Naive thymus-derived CD8-positive, alpha-beta T cell (primary cell): ENCODE measurements at regions not wholly inside any gene's neighbourhood (a gene's known extent, or its start where the extent isn't known, plus 50 kb on each side); places are given as distances from the start of the nearest gene placed in this dataset.

ENCODE experiments used
- ATAC-seq, 2 donors: fragments of 150-1000 bp; cut with Tn5 transposase in 1 of 2; sonication (Bioruptor Pico), chemical (Tn5 transposase) in 1 of 2; 1 replicate in 1 of 2; 2 replicates in 1 of 2; pipeline ENCODE4 v1.10.0; 2021; ENCODE audit warnings: mild to moderate bottlenecking in 2 of 2, moderate library complexity in 2 of 2
- POLR2A ChIA-PET: fragments of 350-600 bp; sonication (Branson Sonifier 250); formaldehyde crosslinking; loops from one replicate; lab custom pipeline; 2021; ENCODE audit warnings: antibody characterized with exemption; lab: Charles Lee
- DNase-seq, 10 donors: peaks; one replicate each; pipeline versions ENCODE4 v3.0.0 to v3.0.0-alpha.2; 2020 to 2022
- H3K27ac Mint-ChIP-seq, 10 donors: one replicate each; pipeline ENCODE4 v1.8.0; 2020 to 2022; ENCODE audit warnings: mild to moderate bottlenecking in 10 of 10, mixed read lengths in 10 of 10, moderate library complexity in 4 of 10, inconsistent platforms in 1 of 10
- H3K27me3 Mint-ChIP-seq, 5 donors: one replicate each; pipeline ENCODE4 v1.8.0; 2021 to 2022; ENCODE audit warnings: mixed read lengths in 5 of 5
- H3K36me3 Mint-ChIP-seq, 3 donors: one replicate each; pipeline ENCODE4 v1.8.0; 2020 to 2022; ENCODE audit warnings: mixed read lengths in 3 of 3, mild to moderate bottlenecking in 2 of 3, inconsistent platforms in 1 of 3
- H3K4me1 Mint-ChIP-seq, 4 donors: one replicate each; pipeline ENCODE4 v1.8.0; 2021 to 2022; ENCODE audit warnings: mixed read lengths in 4 of 4
- H3K4me3 Mint-ChIP-seq, 10 donors: one replicate each; pipeline ENCODE4 v1.8.0; 2020 to 2022; ENCODE audit warnings: mild to moderate bottlenecking in 10 of 10, mixed read lengths in 10 of 10, moderate library complexity in 6 of 10, inconsistent platforms in 1 of 10
- H3K9me3 Mint-ChIP-seq, 9 donors: one replicate each; pipeline ENCODE4 v1.8.0; 2020 to 2022; ENCODE audit warnings: mixed read lengths in 9 of 9, mild to moderate bottlenecking in 3 of 9, inconsistent platforms in 1 of 9, moderate library complexity in 1 of 9

- Mint-ChIP-seq H3K36me3 (no peaks in the 10 kb centered on the region), H3K27me3 (no peaks in the 10 kb centered on the region), H3K4me3 (no peak overlapping the region), H3K4me1 (no peaks in the 10 kb centered on the region), H3K27ac (no peak overlapping the region), H3K9me3 (peaks cover 0 to 3% (median 0%) of the 10 kb centered on the region in 9 donors)
- POLR2A ChIA-PET, result no interaction called here
- ATAC-seq (no peak), DNase-seq (no peak)
Observed at GRCh38 chr13:62321895-62322294, 906.2 kb upstream of the PCDH20 start.

- no peaks in the 10 kb centered on the region for H3K4me1 Mint-ChIP-seq
- H3K36me3 Mint-ChIP-seq, result no peaks in the 10 kb centered on the region
- H3K9me3 Mint-ChIP-seq, result peaks cover 0 to 3% (median 0%) of the 10 kb centered on the region in 9 donors
- DNase-seq (no peak), ATAC-seq (no peak)
- no peaks in the 10 kb centered on the region for H3K27me3 Mint-ChIP-seq
- POLR2A ChIA-PET, result no interaction called here
- no peak overlapping the region for H3K4me3 Mint-ChIP-seq
- H3K27ac Mint-ChIP-seq, result no peak overlapping the region
Observed at GRCh38 chr13:62321139-62321538, 905.5 kb upstream of the PCDH20 start.

GRCh38 chr13:62320129-62321108 is 904.8 kb upstream of the PCDH20 start:
- POLR2A ChIA-PET, result no interaction called here
- no peak overlapping the region for H3K27ac Mint-ChIP-seq
- no peak for ATAC-seq
- no peaks in the 10 kb centered on the region for H3K4me1 Mint-ChIP-seq
- no peaks in the 10 kb centered on the region for H3K36me3 Mint-ChIP-seq
- no peak overlapping the region for H3K4me3 Mint-ChIP-seq
- peaks cover 0 to 3% (median 0%) of the 10 kb centered on the region in 9 donors for H3K9me3 Mint-ChIP-seq
- H3K27me3 Mint-ChIP-seq, result no peaks in the 10 kb centered on the region
- DNase-seq, result no peak

- H3K4me3 Mint-ChIP-seq, result no peak overlapping the region
- H3K4me1 Mint-ChIP-seq, result no peaks in the 10 kb centered on the region
- H3K36me3 Mint-ChIP-seq, result no peaks in the 10 kb centered on the region
- H3K9me3 Mint-ChIP-seq, result peaks cover 0 to 8% (median 2%) of the 10 kb centered on the region in 9 donors
- DNase-seq (no peak), ATAC-seq (no peak)
- H3K27ac Mint-ChIP-seq, result no peak overlapping the region
- H3K27me3 Mint-ChIP-seq, result no peaks in the 10 kb centered on the region
- POLR2A ChIA-PET, result no interaction called here
Observed at GRCh38 chr13:62309904-62310303, 894.3 kb upstream of the PCDH20 start.

GRCh38 chr13:62305756-62306155 is 890.1 kb upstream of the PCDH20 start:
- no peak for ATAC-seq
- Mint-ChIP-seq H3K9me3 (peaks cover 0 to 9% (median 5%) of the 10 kb centered on the region in 9 donors), H3K27me3 (no peaks in the 10 kb centered on the region), H3K4me1 (no peaks in the 10 kb centered on the region), H3K27ac (no peak overlapping the region), H3K4me3 (no peak overlapping the region), H3K36me3 (no peaks in the 10 kb centered on the region)
- DNase-seq, result no peak
- POLR2A ChIA-PET, result no interaction called here

- Mint-ChIP-seq H3K36me3 (no peaks in the 10 kb centered on the region), H3K4me3 (no peak overlapping the region), H3K4me1 (no peaks in the 10 kb centered on the region), H3K9me3 (peaks cover 0 to 9% (median 5%) of the 10 kb centered on the region in 9 donors), H3K27me3 (no peaks in the 10 kb centered on the region), H3K27ac (no peak overlapping the region)
- POLR2A ChIA-PET, result no interaction called here
- DNase-seq, result no peak
- no peak for ATAC-seq
Observed at GRCh38 chr13:62302341-62302740, 886.7 kb upstream of the PCDH20 start.

GRCh38 chr13:62299988-62300387 is 884.3 kb upstream of the PCDH20 start:
- ATAC-seq (no peak), DNase-seq (no peak)
- H3K36me3 Mint-ChIP-seq, result no peaks in the 10 kb centered on the region
- no peaks in the 10 kb centered on the region for H3K27me3 Mint-ChIP-seq
- POLR2A ChIA-PET, result no interaction called here
- H3K4me1 Mint-ChIP-seq, result no peaks in the 10 kb centered on the region
- no peak overlapping the region for H3K27ac Mint-ChIP-seq
- no peak overlapping the region for H3K4me3 Mint-ChIP-seq
- H3K9me3 Mint-ChIP-seq, result peaks cover 0 to 9% (median 4%) of the 10 kb centered on the region in 9 donors

- Mint-ChIP-seq H3K27ac (no peak overlapping the region), H3K4me1 (no peaks in the 10 kb centered on the region), H3K27me3 (no peaks in the 10 kb centered on the region), H3K4me3 (no peak overlapping the region), H3K9me3 (peaks cover 0 to 8% (median 0%) of the 10 kb centered on the region in 9 donors), H3K36me3 (no peaks in the 10 kb centered on the region)
- no peak for DNase-seq
- no peak for ATAC-seq
- POLR2A ChIA-PET, result no interaction called here
Observed at GRCh38 chr13:62296812-62297211, 881.2 kb upstream of the PCDH20 start.

GRCh38 chr13:62294244-62294643 is 878.6 kb upstream of the PCDH20 start:
- no peak for ATAC-seq
- no peaks in the 10 kb centered on the region for H3K36me3 Mint-ChIP-seq
- H3K9me3 Mint-ChIP-seq, result peaks cover 0 to 18% (median 4%) of the 10 kb centered on the region in 9 donors
- POLR2A ChIA-PET, result no interaction called here
- H3K27me3 Mint-ChIP-seq, result no peaks in the 10 kb centered on the region
- no peak for DNase-seq
- no peak overlapping the region for H3K27ac Mint-ChIP-seq
- no peaks in the 10 kb centered on the region for H3K4me1 Mint-ChIP-seq
- H3K4me3 Mint-ChIP-seq, result no peak overlapping the region

- H3K9me3 Mint-ChIP-seq, result peaks cover 0 to 18% (median 4%) of the 10 kb centered on the region in 9 donors
- no peaks in the 10 kb centered on the region for H3K36me3 Mint-ChIP-seq
- ATAC-seq (no peak), DNase-seq (no peak)
- H3K4me1 Mint-ChIP-seq, result no peaks in the 10 kb centered on the region
- POLR2A ChIA-PET, result no interaction called here
- H3K4me3 Mint-ChIP-seq, result no peak overlapping the region
- no peaks in the 10 kb centered on the region for H3K27me3 Mint-ChIP-seq
- H3K27ac Mint-ChIP-seq, result no peak overlapping the region
Observed at GRCh38 chr13:62292714-62293480, 877.2 kb upstream of the PCDH20 start.

GRCh38 chr13:62290542-62290941 is 874.9 kb upstream of the PCDH20 start:
- Mint-ChIP-seq H3K4me3 (no peak overlapping the region), H3K4me1 (no peaks in the 10 kb centered on the region), H3K36me3 (no peaks in the 10 kb centered on the region), H3K27ac (no peak overlapping the region), H3K9me3 (peaks cover 0 to 18% (median 4%) of the 10 kb centered on the region in 9 donors), H3K27me3 (no peaks in the 10 kb centered on the region)
- no peak for DNase-seq
- POLR2A ChIA-PET, result no interaction called here
- no peak for ATAC-seq

- POLR2A ChIA-PET, result no interaction called here
- Mint-ChIP-seq H3K4me1 (no peaks in the 10 kb centered on the region), H3K27ac (no peak overlapping the region), H3K9me3 (peaks cover 0 to 36% (median 5%) of the 10 kb centered on the region in 9 donors), H3K27me3 (no peaks in the 10 kb centered on the region), H3K36me3 (no peaks in the 10 kb centered on the region), H3K4me3 (no peak overlapping the region)
- no peak for DNase-seq
- no peak for ATAC-seq
Observed at GRCh38 chr13:62287764-62288163, 872.1 kb upstream of the PCDH20 start.

- Mint-ChIP-seq H3K27ac (no peak overlapping the region), H3K4me1 (no peaks in the 10 kb centered on the region), H3K4me3 (no peak overlapping the region), H3K27me3 (no peaks in the 10 kb centered on the region), H3K9me3 (peaks cover 0 to 20% (median 3%) of the 10 kb centered on the region in 9 donors), H3K36me3 (peaks cover 0 to 4% (median 0%) of the 10 kb centered on the region in 3 donors)
- no peak for ATAC-seq
- POLR2A ChIA-PET, result no interaction called here
- DNase-seq, result no peak
Observed at GRCh38 chr13:62280590-62280989, 864.9 kb upstream of the PCDH20 start.
